Chondrocyte (in vitro differentiated cells): ENCODE measurements at regions not wholly inside any gene's neighbourhood (a gene's known extent, or its start where the extent isn't known, plus 50 kb on each side); places are given as distances from the start of the nearest gene placed in this dataset.

Source experiments
- DNase-seq: peaks from one replicate; pipeline ENCODE4 v3.0.0; 2021; ENCODE audit warnings: mixed read lengths, low spot score
- H3K27ac Mint-ChIP-seq: one replicate; pipeline ENCODE4 v1.8.0; 2021; ENCODE audit warnings: mild to moderate bottlenecking, moderate library complexity, mixed read lengths; ENCODE audit not compliant: unreplicated experiment
- H3K27me3 Mint-ChIP-seq: 2 replicates; pipeline ENCODE4 v1.8.0; 2021; ENCODE audit warnings: low read depth, mixed read lengths
- H3K36me3 Mint-ChIP-seq: 2 replicates; pipeline ENCODE4 v1.8.0; 2021; ENCODE audit warnings: low read depth, mixed read lengths
- H3K4me1 Mint-ChIP-seq: 2 replicates; pipeline ENCODE4 v1.8.0; 2021; ENCODE audit warnings: low read depth, mild to moderate bottlenecking, mixed read lengths
- H3K4me3 Mint-ChIP-seq: one replicate; pipeline ENCODE4 v1.8.0; 2021; ENCODE audit warnings: mild to moderate bottlenecking, moderate library complexity, mixed read lengths; ENCODE audit not compliant: unreplicated experiment
- H3K9me3 Mint-ChIP-seq: 2 replicates; pipeline ENCODE4 v1.8.0; 2021; ENCODE audit warnings: low read depth, mixed read lengths
- TF ChIP-seq, protein P1 (sequence below): fragments of 200-600 bp; sonication (generic); IDR thresholded peaks from 2 replicates; pipeline ENCODE4 v1.5.0; 2021; ENCODE audit warnings: antibody characterized with exemption, mild to moderate bottlenecking, moderate library complexity

- H3K27ac Mint-ChIP-seq = no peak overlapping the region
- no peaks in the 10 kb centered on the region for H3K9me3 Mint-ChIP-seq
- TF ChIP-seq, protein P1, sequence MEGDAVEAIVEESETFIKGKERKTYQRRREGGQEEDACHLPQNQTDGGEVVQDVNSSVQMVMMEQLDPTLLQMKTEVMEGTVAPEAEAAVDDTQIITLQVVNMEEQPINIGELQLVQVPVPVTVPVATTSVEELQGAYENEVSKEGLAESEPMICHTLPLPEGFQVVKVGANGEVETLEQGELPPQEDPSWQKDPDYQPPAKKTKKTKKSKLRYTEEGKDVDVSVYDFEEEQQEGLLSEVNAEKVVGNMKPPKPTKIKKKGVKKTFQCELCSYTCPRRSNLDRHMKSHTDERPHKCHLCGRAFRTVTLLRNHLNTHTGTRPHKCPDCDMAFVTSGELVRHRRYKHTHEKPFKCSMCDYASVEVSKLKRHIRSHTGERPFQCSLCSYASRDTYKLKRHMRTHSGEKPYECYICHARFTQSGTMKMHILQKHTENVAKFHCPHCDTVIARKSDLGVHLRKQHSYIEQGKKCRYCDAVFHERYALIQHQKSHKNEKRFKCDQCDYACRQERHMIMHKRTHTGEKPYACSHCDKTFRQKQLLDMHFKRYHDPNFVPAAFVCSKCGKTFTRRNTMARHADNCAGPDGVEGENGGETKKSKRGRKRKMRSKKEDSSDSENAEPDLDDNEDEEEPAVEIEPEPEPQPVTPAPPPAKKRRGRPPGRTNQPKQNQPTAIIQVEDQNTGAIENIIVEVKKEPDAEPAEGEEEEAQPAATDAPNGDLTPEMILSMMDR = no peak
- peaks cover 11% of the 10 kb centered on the region for H3K4me1 Mint-ChIP-seq
- no peaks in the 10 kb centered on the region for H3K36me3 Mint-ChIP-seq
- H3K27me3 Mint-ChIP-seq = no peaks in the 10 kb centered on the region
- no peak overlapping the region for H3K4me3 Mint-ChIP-seq
- no peak for DNase-seq
Measured at GRCh38 chr13:74904556-74904955, 577.4 kb downstream of the TBC1D4 start.

DNA sequence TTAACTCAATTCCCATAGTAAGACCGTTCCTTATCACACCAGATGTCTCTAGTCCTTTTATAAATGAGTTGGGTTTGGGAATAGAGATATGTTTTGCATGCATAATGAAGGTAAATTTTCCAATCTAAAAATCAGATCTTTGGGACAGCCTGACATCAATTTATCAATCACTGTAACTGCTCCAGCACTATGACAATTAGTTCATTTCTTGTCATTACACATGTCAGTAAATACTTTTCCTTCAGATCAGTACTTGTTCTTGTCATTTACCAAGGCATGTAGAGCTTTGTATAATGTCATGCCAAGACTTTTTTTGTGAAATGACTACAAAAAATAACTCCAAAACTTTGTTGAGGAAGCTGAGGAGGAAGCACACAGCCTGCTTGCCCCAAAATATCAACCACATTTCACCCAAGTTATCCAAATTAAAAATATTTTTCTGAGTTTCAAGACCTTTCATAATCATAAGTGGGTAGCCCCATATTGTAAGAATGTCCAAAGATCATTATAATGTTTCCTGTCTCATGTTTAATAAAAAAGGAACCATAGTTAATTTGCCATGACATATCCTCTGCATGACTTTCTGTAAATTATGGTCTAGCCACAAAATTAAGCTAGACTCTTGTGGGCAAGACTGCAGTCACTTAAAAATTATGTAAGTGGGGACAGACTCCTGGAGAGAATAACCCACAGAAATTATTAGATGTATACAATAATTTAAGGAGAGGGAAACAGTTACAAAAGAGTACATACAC lies 586.8 kb downstream of the TBC1D4 start:
- Mint-ChIP-seq H3K4me1 (peaks cover 9% of the 10 kb centered on the region), H3K4me3 (no peak overlapping the region), H3K27me3 (no peaks in the 10 kb centered on the region), H3K27ac (no peak overlapping the region), H3K9me3 (no peaks in the 10 kb centered on the region), H3K36me3 (no peaks in the 10 kb centered on the region)
- DNase-seq = no peak
- TF ChIP-seq, protein P1 = no peak

- no peak for DNase-seq
- no peak overlapping the region for H3K27ac Mint-ChIP-seq
- TF ChIP-seq, protein P1 = no peak
- no peak overlapping the region for H3K4me3 Mint-ChIP-seq
- no peaks in the 10 kb centered on the region for H3K9me3 Mint-ChIP-seq
- H3K36me3 Mint-ChIP-seq = no peaks in the 10 kb centered on the region
- no peaks in the 10 kb centered on the region for H3K27me3 Mint-ChIP-seq
- peaks cover 14% of the 10 kb centered on the region for H3K4me1 Mint-ChIP-seq
Measured at GRCh38 chr13:74892096-74892495, 589.9 kb downstream of the TBC1D4 start.

DNA sequence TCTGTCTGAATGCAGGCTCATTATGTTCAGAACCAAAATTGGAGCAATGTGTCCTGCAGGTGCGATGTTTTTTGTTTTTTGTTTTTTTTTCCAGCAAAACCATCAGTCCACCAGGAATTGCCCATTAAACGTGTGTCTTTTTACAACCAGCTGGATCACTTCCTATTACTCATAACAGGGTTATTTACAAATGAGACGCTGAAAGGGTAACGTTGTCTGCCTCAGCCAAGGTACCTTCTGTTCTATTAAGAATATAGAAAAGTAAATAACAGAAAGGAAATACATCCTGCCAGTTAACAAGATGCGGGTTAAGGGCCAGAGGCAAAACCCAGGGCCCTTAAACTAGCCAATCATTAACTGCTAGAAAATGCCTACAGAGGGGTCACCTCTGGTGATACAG lies 590.4 kb downstream of the TBC1D4 start:
- no peak overlapping the region for H3K27ac Mint-ChIP-seq
- no peak overlapping the region for H3K4me3 Mint-ChIP-seq
- no peak for DNase-seq
- H3K9me3 Mint-ChIP-seq = no peaks in the 10 kb centered on the region
- H3K4me1 Mint-ChIP-seq = peaks cover 14% of the 10 kb centered on the region
- no peaks in the 10 kb centered on the region for H3K36me3 Mint-ChIP-seq
- TF ChIP-seq, protein P1 = no peak
- H3K27me3 Mint-ChIP-seq = no peaks in the 10 kb centered on the region

DNA sequence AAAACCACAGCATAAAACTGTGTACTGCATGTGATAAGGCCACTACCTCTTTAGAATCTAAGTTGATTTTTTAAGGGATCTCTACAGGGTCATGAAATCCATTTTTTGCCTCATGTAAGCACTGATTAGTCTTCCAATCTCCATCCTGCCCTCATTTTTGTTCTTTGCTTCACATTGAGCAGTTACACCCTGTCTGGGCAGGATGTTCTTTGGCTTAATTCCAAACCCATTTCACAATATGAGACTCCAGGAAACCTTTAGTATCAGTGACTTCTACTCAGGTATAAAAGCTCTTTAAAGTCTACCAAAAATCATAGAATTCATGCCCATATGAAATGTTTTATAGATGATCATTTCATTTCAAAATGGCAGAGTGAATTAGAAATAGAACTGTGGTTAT lies 592.6 kb downstream of the TBC1D4 start:
- Mint-ChIP-seq H3K36me3 (no peaks in the 10 kb centered on the region), H3K4me3 (no peak overlapping the region), H3K9me3 (no peaks in the 10 kb centered on the region), H3K27me3 (no peaks in the 10 kb centered on the region), H3K4me1 (peaks cover 14% of the 10 kb centered on the region), H3K27ac (no peak overlapping the region)
- TF ChIP-seq, protein P1 = no peak
- DNase-seq = no peak
